Activated T-helper 2 cell treated with anti-CD3 and anti-CD28 coated beads, Interferon-gamma antibody, Interleukin-2, Interleukin-4, amounts not matched to agents 10 μg/mL and 5 μg/mL and 100 μg/mL, durations not matched to agents 14 hours and 24 hours and 36 hours (primary cell): ENCODE measurements at regions not wholly inside any gene's neighbourhood (a gene's known extent, or its start where the extent isn't known, plus 50 kb on each side); places are given as distances from the start of the nearest gene placed in this dataset.
"Not testable (repeated sequence)": the region's sequence is repeated elsewhere in the genome, so short reads cannot be mapped to it uniquely, and the experiment has no call there.

Source experiments
- DNase-seq: peaks from one replicate; pipeline ENCODE4 v3.0.0; 2021; ENCODE audit warnings: low spot score
- H3K27ac Mint-ChIP-seq: one replicate; pipeline ENCODE4 v1.8.0; 2021; ENCODE audit warnings: mixed read lengths
- H3K27me3 Mint-ChIP-seq: one replicate; pipeline ENCODE4 v1.8.0; 2021; ENCODE audit warnings: low read depth, mixed read lengths
- H3K36me3 Mint-ChIP-seq: one replicate; pipeline ENCODE4 v1.8.0; 2021; ENCODE audit warnings: low read depth, mixed read lengths
- H3K4me1 Mint-ChIP-seq: one replicate; pipeline ENCODE4 v1.8.0; 2021; ENCODE audit warnings: low read depth, mixed read lengths
- H3K4me3 Mint-ChIP-seq: one replicate; pipeline ENCODE4 v1.8.0; 2021; ENCODE audit warnings: low read depth, mild to moderate bottlenecking, moderate library complexity, mixed read lengths
- H3K9me3 Mint-ChIP-seq: one replicate; pipeline ENCODE4 v1.8.0; 2021; ENCODE audit warnings: mixed read lengths
- intact Hi-C: fragments of 100-400 bp; cut with micrococcal nuclease; formaldehyde crosslinking; loops from one replicate; pipeline ENCODE4 v1.15.1; 2023

DNA sequence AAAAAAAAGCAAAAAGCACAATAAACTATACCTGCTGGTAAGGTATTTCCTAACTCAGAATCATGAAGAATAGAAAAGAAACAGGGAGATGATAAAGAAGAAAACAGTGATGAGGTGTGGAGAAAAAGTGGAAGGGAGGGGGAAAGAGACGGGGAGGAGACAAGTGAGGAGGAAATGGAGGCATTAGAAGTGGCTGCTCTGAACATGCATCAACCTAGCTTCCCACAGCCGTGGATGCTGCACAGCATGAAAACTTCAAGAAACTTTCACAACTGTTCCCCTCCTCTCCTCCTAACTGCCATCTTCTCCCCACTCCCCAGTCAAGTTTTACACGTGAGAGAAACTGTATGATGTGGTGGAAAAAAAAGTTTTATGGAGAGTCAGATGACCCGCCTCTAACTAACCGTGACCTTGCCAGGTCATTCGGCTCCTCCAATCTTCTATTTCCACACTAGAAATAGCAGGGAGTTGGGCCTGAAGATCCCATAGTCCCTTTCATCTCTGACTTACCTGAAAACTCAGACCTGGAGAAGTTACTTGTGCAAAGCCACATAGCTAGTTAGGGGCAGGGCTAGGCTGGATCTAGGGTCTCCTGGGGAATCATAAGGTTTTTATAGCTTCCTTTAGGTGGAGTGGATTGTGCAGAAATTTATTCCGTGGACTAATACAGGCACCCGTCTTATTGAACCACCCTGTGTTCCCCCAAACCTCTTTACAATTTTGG is 461.9 kb downstream of the KLF5 start:
- Mint-ChIP-seq H3K36me3 (no peaks in the 10 kb centered on the region), H3K4me1 (peaks cover 16% of the 10 kb centered on the region), H3K27ac (peak overlapping the region; percentile 3), H3K9me3 (no peaks in the 10 kb centered on the region), H3K27me3 (peaks cover 2% of the 10 kb centered on the region), H3K4me3 (peak overlapping the region; percentile 66)
- no peak for DNase-seq
- intact Hi-C loops: no loop called here

DNA sequence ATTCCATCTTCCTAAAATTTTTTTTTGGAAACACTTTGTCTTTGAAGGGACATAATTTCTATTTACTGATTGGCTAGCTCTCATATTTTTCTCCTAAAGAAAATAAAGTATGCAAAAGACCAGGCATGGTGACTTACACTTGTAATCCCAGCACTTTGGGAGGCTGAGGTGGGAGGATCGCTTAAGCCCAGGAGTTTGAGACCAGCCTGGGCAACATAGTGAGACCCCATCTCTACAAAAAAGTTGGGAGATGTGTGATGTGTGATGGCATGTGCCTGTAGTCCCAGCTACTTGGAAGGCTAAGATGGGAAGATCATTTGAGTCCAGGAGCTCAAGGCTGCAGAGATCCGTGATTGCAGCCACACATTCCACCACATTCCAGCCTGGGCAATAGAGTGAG is 461.3 kb downstream of the KLF5 start:
- peak overlapping the region; percentile 66 for H3K4me3 Mint-ChIP-seq
- H3K36me3 Mint-ChIP-seq, intact Hi-C loops, H3K27ac Mint-ChIP-seq, H3K27me3 Mint-ChIP-seq, H3K9me3 Mint-ChIP-seq, DNase-seq: not testable (repeated sequence)
- H3K4me1 Mint-ChIP-seq: peaks cover 16% of the 10 kb centered on the region

DNA sequence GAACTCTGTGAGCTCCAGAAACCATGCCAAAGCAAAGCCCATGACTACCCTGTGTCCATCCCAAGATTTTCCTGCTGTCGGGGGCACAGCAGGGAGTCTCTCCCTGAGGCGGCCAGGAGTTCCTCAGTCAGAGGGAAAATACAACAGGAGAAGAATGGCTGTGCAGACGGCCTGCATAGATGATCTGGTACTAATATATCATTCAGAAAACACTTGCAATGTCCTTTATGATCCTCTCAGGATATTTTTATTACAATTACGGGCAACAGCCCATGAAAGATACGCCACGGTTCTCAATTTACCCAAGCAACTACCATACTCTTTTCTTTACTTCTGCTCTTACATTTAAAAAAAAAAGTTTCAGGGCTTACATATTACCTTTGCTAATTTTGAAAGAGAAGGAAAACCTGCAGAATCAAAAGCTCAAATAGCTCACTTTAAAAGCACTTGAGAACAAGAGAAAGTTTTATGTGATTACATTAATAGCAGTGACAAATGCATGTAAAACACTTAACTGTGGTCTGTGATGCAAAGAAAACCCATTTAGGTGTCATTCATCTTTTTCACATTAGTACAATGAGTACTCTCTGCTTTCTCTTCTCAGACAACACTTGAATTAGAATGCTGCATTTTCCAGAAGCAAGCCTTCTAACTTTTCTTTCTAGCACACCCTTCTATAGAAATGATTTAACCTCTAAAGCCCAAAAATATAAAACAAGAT is 460.8 kb downstream of the KLF5 start:
- Mint-ChIP-seq H3K9me3 (no peaks in the 10 kb centered on the region), H3K27ac (no peak overlapping the region), H3K4me1 (peaks cover 16% of the 10 kb centered on the region), H3K36me3 (no peaks in the 10 kb centered on the region), H3K27me3 (peaks cover 4% of the 10 kb centered on the region), H3K4me3 (no peak overlapping the region)
- intact Hi-C loops: no loop called here
- no peak for DNase-seq

DNA sequence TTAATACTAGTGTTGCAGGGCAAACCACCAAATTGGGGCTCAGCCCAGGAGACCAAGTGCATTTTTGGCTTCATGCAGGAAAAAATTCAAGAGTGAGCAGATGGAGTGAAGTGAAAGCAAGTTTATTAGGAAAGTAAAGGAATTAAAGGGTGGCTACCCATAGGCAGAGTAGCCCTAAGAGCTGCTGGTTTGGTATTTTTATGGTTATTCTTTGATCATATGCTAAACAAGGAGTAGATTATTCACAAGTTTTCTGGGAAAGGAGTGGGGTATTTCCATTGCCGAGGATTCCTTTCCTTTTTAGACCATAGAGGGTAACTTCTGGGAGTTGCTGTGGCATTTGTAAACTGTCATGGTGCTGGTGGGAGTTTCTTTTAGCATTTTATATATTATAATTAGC is 459.0 kb downstream of the KLF5 start:
- no peak overlapping the region for H3K4me3 Mint-ChIP-seq
- no peaks in the 10 kb centered on the region for H3K9me3 Mint-ChIP-seq
- intact Hi-C loops: no loop called here
- no peak for DNase-seq
- peaks cover 16% of the 10 kb centered on the region for H3K4me1 Mint-ChIP-seq
- H3K36me3 Mint-ChIP-seq: no peaks in the 10 kb centered on the region
- H3K27me3 Mint-ChIP-seq: peaks cover 5% of the 10 kb centered on the region
- no peak overlapping the region for H3K27ac Mint-ChIP-seq

DNA sequence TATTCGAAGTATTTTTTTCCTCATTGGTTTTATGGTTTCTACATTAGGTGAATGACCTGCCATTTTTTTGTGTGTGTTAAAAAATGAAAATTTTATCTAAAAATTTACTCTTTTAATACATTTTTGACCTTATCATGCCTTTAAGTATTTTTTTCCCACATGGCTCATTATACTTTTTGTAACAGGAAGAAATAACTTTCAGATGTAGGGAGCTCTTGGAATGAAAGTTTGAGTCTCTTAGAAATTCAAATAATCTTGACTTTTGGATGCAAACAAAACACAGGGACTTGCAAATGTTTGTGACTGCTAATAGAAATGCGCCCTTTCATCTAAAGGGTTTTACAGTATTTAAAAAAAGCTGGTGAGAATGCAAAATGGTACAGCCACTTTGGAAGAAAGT is 457.9 kb downstream of the KLF5 start:
- Mint-ChIP-seq H3K36me3 (no peaks in the 10 kb centered on the region), H3K4me1 (peaks cover 16% of the 10 kb centered on the region), H3K4me3 (no peak overlapping the region), H3K27ac (no peak overlapping the region), H3K27me3 (peaks cover 8% of the 10 kb centered on the region), H3K9me3 (no peaks in the 10 kb centered on the region)
- DNase-seq: no peak
- intact Hi-C loops: no loop called here

DNA sequence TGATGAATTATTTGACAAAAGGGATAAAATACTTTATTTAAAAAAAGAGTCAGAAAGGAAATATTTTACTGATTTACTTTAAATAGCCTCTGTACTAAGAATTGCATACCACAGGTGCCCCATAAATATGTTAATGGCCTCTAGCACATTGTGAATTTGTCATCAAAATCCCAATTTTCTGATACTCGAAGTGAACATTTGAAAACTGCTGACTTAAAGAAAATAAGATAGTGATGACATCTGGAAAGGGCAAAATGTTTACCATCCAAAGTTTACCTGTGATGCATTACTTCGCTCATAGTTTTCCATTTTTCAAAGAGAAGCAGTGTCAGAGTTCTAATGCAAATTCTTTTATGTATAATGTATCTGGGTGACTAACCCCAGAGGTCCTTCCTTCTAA is 455.4 kb downstream of the KLF5 start:
- Mint-ChIP-seq H3K4me1 (no peaks in the 10 kb centered on the region), H3K4me3 (no peak overlapping the region), H3K27ac (no peak overlapping the region), H3K9me3 (no peaks in the 10 kb centered on the region), H3K27me3 (peaks cover 8% of the 10 kb centered on the region), H3K36me3 (no peaks in the 10 kb centered on the region)
- DNase-seq: no peak
- intact Hi-C loops: no loop called here

DNA sequence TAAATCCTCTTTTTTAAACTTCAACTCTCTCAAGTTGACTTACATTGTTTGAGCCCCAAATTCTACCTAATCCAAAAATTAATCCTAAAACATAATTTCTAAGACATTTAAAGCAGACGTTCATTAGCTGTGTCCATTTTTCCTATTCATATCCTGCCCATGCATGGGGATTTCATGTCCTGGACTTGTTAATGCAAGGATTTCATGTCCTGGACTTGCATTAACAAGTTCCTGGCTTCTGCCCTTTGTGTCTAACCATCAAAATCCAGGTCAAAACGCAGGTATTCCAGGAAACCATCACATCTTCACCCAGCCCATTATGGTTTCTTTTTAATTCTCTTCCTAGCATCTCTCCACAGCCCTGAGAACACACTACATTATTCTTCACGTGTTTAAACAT is 454.9 kb downstream of the KLF5 start:
- H3K36me3 Mint-ChIP-seq: no peaks in the 10 kb centered on the region
- no peaks in the 10 kb centered on the region for H3K4me1 Mint-ChIP-seq
- H3K27me3 Mint-ChIP-seq: peaks cover 8% of the 10 kb centered on the region

DNA sequence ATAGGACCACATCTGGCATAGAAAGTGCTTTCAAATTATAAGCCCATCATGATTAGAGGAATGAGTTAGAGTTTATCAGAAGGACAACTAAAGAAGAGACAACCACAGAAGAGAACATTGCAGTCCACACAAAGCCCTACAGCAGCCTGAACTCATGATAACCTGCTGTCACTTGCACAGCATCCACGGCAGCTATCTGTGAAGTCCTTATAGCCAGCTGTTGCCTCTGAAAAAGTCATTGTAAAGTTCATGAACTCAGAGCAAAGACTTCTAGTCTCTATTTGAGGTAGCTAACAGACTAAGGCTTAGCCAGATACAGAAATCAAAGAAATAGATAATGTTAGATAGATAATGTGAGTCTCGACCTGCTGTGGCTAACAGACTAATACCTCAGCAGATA is 450.0 kb downstream of the KLF5 start:
- H3K27me3 Mint-ChIP-seq: peaks cover 11% of the 10 kb centered on the region
- H3K4me3 Mint-ChIP-seq: no peak overlapping the region
- DNase-seq: no peak
- intact Hi-C loops: no loop called here
- no peak overlapping the region for H3K27ac Mint-ChIP-seq
- no peaks in the 10 kb centered on the region for H3K36me3 Mint-ChIP-seq
- H3K9me3 Mint-ChIP-seq: no peaks in the 10 kb centered on the region
- H3K4me1 Mint-ChIP-seq: no peaks in the 10 kb centered on the region

More for the DNA sequence above, 454.9 kb downstream of the KLF5 start:
- no peak overlapping the region for H3K4me3 Mint-ChIP-seq
- no peaks in the 10 kb centered on the region for H3K9me3 Mint-ChIP-seq
- intact Hi-C loops: no loop called here
- H3K27ac Mint-ChIP-seq: no peak overlapping the region
- no peak for DNase-seq

DNA sequence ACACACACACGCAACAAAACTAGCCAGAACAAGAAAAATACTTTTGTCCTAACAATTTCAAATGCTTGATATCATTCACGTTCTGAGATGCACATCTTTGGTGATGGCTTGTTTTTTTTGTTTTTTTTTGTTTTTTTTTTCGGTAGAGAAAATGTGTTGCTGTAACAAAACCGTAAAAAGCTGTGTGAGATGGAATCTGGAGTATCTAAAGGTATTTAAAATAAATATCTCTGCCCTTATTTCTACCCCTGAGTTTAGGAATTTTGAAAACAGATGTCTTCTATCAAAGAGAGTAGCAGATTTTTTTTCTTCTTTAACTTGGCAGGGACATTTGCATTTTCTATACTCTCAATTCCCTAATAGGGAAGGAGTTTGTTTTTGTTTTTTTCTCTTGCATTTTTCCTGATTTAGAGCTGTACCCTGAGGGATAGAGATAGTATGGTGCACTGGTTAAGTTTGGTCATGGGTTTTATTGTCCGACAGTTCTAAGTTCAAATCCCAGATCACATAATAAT is 446.6 kb downstream of the KLF5 start:
- Mint-ChIP-seq H3K4me3 (no peak overlapping the region), H3K27ac (no peak overlapping the region), H3K9me3 (no peaks in the 10 kb centered on the region), H3K4me1 (no peaks in the 10 kb centered on the region), H3K27me3 (peaks cover 8% of the 10 kb centered on the region), H3K36me3 (no peaks in the 10 kb centered on the region)
- no peak for DNase-seq
- intact Hi-C loops: no loop called here

DNA sequence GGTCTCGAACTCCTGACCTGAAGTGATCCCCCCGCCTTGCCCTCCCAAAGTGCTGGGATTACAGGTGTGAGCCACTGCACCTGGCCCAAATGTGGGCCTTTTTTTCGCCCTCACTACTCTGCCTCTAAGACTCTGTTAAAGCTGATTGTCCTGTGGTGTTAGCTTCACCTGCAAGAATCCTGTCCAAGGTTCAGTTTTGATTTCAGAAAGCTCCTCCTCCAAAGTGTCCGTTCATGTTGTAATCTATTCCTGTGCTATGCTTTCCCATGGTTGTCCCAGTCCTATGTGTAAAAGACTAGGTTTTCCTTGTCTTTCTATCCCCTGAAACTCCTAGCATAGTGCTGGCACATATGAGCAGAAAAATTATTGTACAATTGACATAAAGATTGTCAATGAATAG is 440.9 kb downstream of the KLF5 start:
- H3K4me1 Mint-ChIP-seq: no peaks in the 10 kb centered on the region
- no peak overlapping the region for H3K4me3 Mint-ChIP-seq
- H3K36me3 Mint-ChIP-seq: no peaks in the 10 kb centered on the region
- no peak for DNase-seq
- H3K27me3 Mint-ChIP-seq: no peaks in the 10 kb centered on the region
- no peaks in the 10 kb centered on the region for H3K9me3 Mint-ChIP-seq
- intact Hi-C loops: no loop called here
- no peak overlapping the region for H3K27ac Mint-ChIP-seq

DNA sequence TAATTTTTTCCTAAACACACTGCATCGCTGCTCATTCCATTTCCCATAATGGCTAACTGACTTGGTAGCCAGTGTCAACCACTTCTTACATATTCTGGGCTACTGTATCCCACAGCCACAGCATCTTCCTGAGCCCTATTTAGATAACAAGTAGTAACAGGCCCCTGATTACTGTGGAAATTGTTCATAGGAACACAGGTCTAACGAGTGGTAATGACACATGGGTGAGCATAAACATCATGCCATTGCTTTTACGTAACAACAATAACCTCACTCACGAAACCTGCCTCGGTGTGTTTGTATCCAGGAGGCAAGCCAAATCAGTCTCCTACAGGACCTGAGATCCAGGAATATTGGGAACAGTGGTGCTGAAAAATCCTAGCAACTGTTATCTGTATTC is 438.6 kb downstream of the KLF5 start:
- H3K27ac Mint-ChIP-seq: no peak overlapping the region
- H3K9me3 Mint-ChIP-seq: no peaks in the 10 kb centered on the region
- no peaks in the 10 kb centered on the region for H3K27me3 Mint-ChIP-seq
- no peak overlapping the region for H3K4me3 Mint-ChIP-seq
- H3K4me1 Mint-ChIP-seq: no peaks in the 10 kb centered on the region
- DNase-seq: no peak
- no peaks in the 10 kb centered on the region for H3K36me3 Mint-ChIP-seq
- intact Hi-C loops: no loop called here

DNA sequence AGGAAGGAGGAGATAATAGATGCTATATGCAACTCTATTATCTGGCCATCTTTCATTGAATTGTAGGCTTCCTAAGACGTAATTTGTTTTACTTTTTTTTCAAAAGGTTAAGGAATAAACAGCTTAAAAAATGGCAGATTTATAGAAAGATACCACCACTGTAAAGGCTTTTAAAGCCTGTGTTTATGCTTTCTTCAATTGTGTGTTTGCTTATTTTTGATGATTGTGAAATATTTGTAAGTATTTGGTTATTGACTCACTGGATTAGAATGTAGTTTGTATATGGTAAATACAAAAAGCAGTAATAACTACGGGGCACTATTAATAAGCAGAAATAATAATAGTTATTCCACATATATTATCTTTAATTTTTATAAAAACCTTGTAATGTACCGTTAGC is 437.9 kb downstream of the KLF5 start:
- Mint-ChIP-seq H3K4me1 (no peaks in the 10 kb centered on the region), H3K27ac (no peak overlapping the region), H3K9me3 (no peaks in the 10 kb centered on the region), H3K27me3 (no peaks in the 10 kb centered on the region), H3K4me3 (no peak overlapping the region), H3K36me3 (no peaks in the 10 kb centered on the region)
- intact Hi-C loops: no loop called here
- no peak for DNase-seq

DNA sequence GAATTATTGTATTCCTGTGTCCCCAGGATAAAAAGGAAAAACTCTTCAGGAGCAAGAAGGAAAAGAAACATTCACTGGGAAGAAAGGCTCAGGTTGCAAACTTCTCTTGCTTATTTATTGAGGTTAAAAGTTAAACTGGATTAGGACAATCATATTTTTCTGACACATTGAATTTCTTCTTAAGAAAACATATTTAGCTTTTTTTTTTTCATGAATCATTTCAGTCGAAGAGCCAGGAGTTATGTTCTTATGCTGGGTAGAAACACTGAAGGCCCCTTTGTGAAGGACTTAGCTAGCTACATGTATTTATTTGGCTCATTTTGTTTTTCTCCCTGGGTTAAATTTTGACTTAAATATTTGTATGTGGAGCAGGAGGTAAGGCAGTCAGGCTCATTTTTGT is 434.0 kb downstream of the KLF5 start:
- no peak overlapping the region for H3K27ac Mint-ChIP-seq
- H3K4me3 Mint-ChIP-seq: no peak overlapping the region
- no peaks in the 10 kb centered on the region for H3K36me3 Mint-ChIP-seq
- no peak for DNase-seq
- H3K4me1 Mint-ChIP-seq: no peaks in the 10 kb centered on the region
- H3K9me3 Mint-ChIP-seq: peaks cover 6% of the 10 kb centered on the region
- peaks cover 2% of the 10 kb centered on the region for H3K27me3 Mint-ChIP-seq
- intact Hi-C loops: no loop called here
